Retinal pigment epithelial cell (primary cell): ENCODE measurements at regions not wholly inside any gene's neighbourhood (a gene's known extent, or its start where the extent isn't known, plus 50 kb on each side); places are given as distances from the start of the nearest gene placed in this dataset.

Experiments used
- DNase-seq: peaks from one replicate; pipeline ENCODE4 v3.0.0-alpha.2; 2010; ENCODE audit warnings: low read depth
- H3K4me3 ChIP-seq: 2 replicates; pipeline ENCODE4 v1.5.1; 2011; ENCODE audit warnings: mild to moderate bottlenecking, low read length, control low read depth, moderate library complexity
- TF ChIP-seq, protein P1 (sequence below): conservative IDR thresholded peaks from 2 replicates; pipeline ENCODE4 v1.5.1; 2011; ENCODE audit warnings: low read depth, low read length, control low read depth, inconsistent platforms

DNA sequence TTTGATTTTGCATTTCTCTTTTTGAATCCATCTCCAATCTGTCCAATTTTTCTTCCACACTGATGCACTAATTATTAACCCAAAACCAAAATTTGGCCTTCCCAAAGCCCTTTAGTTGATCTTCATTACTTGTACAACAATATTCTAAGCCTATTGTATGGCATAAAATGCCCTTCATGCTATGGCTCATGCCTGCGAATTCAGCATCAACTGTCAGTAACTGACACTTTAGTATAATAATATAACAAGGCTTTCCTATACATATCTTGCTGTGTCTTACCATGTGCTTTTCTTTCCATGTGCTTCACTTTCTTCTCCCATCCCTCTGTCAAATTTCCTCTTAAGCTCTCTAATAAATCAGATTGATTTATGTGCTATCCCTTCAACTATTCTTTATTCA is 154.0 kb upstream of the TFPI start:
- TF ChIP-seq, protein P1, sequence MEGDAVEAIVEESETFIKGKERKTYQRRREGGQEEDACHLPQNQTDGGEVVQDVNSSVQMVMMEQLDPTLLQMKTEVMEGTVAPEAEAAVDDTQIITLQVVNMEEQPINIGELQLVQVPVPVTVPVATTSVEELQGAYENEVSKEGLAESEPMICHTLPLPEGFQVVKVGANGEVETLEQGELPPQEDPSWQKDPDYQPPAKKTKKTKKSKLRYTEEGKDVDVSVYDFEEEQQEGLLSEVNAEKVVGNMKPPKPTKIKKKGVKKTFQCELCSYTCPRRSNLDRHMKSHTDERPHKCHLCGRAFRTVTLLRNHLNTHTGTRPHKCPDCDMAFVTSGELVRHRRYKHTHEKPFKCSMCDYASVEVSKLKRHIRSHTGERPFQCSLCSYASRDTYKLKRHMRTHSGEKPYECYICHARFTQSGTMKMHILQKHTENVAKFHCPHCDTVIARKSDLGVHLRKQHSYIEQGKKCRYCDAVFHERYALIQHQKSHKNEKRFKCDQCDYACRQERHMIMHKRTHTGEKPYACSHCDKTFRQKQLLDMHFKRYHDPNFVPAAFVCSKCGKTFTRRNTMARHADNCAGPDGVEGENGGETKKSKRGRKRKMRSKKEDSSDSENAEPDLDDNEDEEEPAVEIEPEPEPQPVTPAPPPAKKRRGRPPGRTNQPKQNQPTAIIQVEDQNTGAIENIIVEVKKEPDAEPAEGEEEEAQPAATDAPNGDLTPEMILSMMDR, result no peak
- H3K4me3 ChIP-seq, result no peak overlapping the region
- no peak for DNase-seq

DNA sequence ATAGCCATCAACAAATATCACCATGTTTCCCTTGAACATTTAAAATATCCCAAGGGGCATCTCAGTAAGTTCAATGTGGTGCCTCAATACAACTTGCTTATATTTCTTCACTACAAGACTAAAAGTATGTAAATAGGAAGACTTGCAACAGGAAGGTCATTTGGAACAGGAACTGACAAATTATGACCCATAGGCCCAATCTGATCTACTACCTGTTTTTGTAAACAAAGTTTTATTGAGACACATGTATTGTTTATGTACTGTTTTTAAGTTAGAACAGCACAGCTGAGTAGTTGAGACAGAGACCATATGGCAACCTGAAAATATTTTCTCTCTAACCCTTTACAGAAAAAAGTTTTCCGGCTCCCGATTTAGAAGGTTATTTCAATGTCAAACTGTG is 154.8 kb upstream of the TFPI start:
- TF ChIP-seq, protein P1, result no peak
- no peak overlapping the region for H3K4me3 ChIP-seq
- DNase-seq, result no peak

DNA sequence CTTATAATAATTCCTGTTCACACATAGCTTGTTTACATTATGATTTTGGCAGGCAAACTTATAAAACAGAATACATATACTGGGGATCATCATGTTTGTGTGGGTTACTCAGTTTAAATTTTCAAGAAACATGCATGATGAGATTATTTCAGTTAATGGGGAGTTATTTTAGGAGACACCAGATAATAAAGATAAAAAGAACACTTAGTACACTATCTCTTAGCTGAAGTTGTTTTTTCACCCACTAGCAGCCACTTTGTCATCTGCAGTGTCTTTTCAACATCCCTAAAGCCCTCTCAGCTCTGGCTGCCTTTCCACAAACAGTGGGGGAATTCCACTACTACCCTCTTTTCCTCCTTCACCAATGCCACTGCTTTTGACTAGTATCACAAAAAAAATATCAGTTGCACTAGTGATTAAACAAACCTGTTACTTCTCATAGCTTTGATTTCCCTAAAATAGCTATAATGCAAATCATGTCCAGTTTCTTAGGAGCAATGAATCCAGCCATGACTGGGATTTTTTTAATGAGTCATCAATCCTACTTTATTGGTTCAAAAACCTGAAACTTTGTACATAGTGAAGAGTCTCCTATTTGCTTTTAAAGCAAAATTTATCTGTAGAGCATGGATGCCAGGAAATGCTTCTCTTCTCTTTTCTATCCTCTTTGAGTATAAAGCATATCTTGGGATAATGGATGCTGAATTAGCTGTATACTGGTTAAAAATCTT is 156.7 kb upstream of the TFPI start:
- no peak for DNase-seq
- TF ChIP-seq, protein P1, result no peak
- no peak overlapping the region for H3K4me3 ChIP-seq

DNA sequence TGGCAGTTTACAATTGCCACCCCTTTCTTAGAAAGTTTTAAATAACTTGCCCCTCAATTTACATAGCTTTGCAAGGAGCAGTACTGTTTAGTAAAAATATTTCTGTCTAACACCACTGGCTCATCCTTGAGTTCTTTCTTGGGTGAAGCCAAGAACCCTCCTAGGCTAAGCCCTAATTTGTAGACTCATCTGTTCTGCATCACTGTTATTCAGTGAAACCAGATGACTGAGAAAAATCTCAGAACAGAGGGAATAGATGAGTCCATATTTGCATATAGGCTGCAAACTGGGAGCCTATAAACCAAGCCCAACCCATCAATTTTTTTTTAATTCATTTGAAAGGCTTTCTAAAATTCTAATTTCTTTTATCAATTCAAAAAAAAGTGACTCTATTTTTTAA is 161.4 kb upstream of the TFPI start:
- H3K4me3 ChIP-seq, result no peak overlapping the region
- DNase-seq, result no peak
- TF ChIP-seq, protein P1, result no peak

DNA sequence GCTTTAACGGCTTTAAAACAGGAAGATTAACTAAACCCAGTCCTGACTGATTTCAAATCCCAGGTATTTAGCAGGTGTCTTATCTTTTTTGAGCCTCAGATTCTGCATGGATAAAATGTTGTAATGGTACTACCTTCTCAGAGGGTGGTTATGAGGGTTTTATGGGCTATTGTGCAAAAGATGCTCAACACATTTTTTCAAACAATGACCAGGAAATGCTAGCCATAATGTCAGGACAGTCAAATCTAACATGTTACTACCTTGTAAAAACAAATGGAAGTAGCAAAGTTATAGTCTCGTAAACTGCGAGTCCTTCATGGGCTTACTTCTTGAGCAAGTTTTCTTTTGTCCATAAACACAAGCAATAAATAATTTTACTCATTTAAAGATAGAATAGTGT is 162.1 kb upstream of the TFPI start:
- no peak overlapping the region for H3K4me3 ChIP-seq
- no peak for DNase-seq
- TF ChIP-seq, protein P1, result no peak

DNA sequence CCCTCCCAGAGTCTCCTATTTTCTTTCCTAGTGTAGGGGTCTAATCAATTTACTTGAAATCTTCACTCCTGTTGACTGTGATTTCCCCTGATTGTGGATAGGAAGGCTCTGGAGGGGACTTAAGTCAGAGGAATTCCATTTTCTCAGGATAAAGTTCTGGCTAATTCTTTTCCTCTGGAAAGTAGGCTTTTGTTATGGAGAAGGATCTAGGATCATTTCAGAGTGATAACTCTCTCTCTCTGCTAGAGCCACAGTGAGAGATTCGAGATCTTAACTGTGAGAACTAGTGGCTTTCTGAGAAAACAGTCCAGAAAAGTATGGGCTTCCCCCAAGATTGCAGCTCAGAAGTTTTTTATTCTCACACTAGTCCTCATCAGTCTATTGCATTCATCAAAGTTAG is 163.9 kb upstream of the TFPI start:
- no peak overlapping the region for H3K4me3 ChIP-seq
- TF ChIP-seq, protein P1, result no peak
- DNase-seq, result no peak

DNA sequence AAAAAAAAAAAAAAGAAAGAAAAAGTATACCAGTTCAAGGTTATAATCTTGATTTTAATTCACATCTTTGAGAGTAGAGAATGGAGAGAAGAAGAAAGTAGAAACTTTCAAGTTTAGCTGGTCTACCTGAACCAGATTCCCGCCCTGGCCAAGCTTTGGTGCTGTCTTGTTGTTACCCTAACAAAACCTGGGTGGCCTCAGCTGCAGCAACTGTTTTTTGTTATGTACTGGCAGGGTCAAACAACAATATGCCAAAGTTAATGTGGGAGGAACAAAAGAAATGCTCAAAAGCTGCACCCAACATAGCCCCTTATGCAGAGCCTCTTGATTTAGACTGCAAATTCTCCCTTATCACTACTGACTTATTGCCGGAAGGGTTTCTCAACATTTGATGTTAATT is 165.3 kb upstream of the TFPI start:
- DNase-seq, result no peak
- TF ChIP-seq, protein P1, result no peak
- no peak overlapping the region for H3K4me3 ChIP-seq
